ENCODE measurements at regions not wholly inside any gene's neighbourhood (a gene's known extent, or its start where the extent isn't known, plus 50 kb on each side); places are given as distances from the start of the nearest gene placed in this dataset.

GRCh38 chr14:39851202-39851601 lies 419.0 kb upstream of the FBXO33 start:
- DNase-seq = no peak

DNA sequence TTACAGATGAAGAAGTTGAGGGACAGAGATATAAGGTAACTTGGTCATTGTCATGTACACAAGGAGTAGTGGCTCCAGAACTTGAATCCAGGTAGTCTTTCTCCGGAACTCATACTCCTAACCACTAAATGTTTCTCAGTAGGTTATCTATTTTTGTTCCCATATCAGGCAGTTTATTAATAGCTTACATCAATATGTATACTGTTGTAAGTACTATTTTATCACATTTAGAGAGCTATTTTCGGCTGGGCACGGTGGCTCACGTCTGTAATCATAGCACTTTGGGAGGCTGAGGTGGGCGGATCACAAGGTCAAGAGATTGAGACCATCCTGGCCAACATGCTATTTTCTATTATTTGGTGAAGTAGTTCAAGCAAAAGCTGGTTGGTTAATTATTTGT lies 415.6 kb upstream of the FBXO33 start:
- DNase-seq = no peak

GRCh38 chr14:39847194-39847593 lies 415.0 kb upstream of the FBXO33 start:
- DNase-seq = no peak

DNA sequence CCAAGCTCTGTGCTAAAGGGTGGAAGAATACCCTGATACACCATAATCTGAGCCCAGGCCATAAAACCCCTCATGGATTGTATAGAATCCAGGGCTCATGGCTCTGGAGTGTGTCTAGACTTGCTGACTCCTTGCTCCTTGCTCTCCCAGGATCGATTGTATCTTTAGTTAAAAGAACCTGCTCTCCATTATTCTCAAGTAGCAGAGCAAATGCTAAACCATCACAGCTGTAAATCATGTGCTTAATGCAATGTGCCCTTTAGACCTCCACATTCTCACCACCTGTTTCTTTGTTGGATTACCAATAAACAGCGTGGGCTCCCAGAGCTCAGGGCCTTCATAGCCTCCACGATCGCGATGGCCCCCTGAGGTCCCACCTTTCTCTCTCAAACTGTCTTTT lies 411.6 kb upstream of the FBXO33 start:
- DNase-seq = no peak

- DNase-seq = peak; percentile 16
Measured at GRCh38 chr14:39841088-39841487, 408.9 kb upstream of the FBXO33 start.

DNA sequence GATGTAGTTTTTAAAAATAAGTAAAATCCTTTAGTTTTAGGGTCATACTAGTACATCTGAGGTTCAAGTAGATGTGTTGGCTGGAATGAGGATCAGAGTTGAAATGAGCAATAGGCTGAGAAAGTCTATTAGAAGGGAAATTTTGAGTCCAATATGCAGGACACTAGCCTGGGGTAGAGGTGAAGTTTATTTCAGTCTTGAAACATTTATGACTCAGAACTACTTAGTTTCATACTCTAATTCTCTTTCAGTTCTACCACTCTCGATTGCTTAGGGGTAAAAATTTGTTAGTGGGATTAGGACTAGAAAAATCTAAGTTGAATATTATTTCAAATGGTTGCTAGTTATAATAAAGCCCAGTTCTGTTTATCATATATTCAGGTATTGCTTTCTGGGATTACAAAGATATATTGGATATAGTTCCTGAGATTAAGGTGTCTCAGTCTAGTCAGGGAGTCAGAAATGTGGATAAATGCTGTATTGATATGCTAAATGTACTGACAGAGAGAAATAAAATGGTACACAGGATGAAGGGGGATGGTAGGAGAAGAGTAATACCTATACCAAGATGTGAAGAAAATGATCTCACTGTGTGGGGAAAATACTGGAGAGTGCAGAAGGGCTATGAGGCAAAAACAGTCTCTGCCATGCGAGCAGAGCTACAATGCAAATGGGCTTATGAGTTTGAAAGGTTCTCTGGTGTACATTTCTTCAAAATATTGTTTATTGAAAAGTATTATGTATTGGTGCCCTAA lies 395.8 kb upstream of the FBXO33 start:
- DNase-seq = no peak

GRCh38 chr14:39812532-39813320 lies 380.5 kb upstream of the FBXO33 start:
- no peak for DNase-seq

GRCh38 chr14:39807271-39807670 lies 375.0 kb upstream of the FBXO33 start:
- DNase-seq = peak; percentile 1

GRCh38 chr14:39784461-39784860 lies 352.2 kb upstream of the FBXO33 start:
- no peak for DNase-seq

DNA sequence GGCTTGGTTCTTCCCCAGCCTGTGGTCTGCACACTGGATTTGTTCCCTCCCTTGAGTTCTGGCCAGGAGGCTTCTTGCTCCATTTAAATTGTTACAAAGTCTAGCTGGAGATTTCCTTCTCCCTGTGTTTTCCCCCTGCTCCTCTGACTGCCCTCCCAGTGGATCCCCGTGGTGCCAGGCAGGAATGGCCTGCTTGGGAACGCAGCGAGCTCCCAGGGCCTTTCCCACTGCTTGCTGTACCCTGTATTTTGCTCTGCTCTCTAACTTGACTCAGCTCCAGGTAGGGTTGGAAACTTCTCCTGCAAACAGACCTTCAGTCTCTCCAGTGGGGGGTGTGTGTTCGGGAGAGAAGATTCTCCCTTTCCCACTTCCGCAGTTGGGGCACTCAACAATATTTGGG lies 349.2 kb upstream of the FBXO33 start:
- no peak for DNase-seq

DNA sequence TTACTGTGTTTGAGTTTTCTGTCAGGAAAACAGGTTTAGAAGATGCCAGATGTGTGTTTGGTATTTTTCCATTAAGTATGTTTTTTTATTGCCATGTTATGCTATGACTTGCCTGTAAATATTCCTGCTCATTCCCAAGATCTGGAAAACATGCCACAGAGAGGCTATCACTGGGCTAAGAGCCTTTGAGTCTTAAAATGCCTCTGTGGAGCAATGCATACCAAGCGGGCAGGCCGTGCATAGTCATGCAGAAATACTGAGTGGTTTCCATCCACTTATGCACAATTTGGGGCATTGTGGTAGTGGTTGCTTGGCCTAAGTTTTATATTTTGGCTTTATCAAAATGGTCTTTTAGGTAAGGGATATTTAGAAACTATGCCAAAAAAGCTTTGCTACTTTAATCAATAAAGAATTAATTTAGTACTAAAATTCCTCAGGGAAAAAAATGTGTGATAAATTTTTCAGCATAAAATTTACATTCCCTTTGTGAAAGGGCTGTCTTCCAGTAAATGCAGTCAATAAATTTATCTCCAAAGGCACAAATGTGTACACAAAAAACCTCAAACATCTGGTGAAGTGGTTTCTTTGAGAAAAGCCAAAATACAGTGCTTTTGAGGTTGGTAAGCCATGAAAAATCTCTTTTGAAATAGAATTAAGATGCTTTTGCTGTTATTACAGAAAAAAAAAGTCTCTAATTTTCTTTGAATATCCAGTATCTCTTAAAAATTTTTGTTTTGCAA lies 341.3 kb upstream of the FBXO33 start:
- no peak for DNase-seq

DNA sequence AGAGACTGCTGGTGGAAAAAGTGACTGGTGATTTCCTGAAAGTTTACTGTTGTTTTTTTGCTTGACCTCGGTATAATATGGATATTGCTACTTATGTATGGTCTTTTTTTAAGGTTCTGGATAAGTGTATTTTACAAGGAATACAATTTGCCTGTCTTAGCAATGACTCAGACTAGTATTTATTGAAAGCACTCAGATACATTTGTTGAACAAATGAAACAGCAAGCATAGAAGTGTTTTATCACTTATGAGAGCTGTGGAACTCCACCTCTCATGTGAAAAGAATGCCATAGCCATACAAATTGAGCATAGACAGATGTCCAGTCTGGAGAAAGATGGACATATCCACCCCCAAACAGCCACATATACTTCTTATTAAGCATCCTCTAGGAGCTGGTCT lies 340.4 kb upstream of the FBXO33 start:
- no peak for DNase-seq

- no peak for DNase-seq
Measured at GRCh38 chr14:39768589-39768988, 336.4 kb upstream of the FBXO33 start.

DNA sequence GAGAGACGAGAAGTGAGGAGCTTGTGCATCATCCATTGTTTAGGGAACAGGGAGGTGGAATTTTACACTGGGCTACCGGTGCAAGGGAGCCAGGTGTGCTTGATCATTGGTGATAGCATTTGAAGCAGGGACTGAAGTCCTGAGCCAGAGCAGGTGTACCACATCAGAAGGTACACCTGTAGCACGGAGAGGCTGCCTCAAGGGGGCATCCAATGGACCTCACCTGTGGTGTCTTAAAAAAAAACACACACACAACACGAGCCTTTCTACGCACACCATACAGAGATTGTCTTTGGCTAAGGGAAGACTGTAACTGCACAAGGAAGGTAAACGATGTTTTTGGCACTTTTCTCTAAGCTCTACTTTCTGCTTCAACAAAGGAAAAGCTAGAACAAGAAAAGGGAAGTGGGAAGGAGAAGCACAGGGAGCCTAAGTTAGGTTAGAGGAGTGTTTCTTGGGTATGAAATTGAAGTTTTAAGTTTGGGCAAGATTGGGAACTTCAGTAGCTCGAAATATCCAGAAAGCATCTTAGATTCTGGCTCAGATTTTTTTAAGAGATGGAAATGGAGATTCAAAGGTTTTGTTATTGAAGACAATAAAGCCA lies 334.3 kb upstream of the FBXO33 start:
- no peak for DNase-seq

DNA sequence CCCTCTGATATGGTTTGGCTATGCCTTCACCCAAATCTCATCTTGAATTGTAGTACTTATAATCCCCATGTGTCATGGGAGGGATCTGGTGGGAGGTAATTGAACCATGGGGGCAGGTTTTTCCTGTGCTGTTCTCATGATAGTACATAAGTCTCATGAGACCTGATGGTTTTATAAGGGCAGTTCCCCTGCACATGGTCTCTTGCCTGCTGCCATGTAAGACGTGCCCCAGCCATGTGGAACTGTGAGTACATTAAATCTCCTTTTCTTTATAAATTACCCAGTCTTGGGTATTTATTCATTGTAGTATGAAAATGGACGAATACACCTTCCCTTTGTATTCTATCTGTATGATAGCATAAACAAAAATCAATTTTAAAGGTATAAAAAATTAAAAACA lies 333.4 kb upstream of the FBXO33 start:
- no peak for DNase-seq

DNA sequence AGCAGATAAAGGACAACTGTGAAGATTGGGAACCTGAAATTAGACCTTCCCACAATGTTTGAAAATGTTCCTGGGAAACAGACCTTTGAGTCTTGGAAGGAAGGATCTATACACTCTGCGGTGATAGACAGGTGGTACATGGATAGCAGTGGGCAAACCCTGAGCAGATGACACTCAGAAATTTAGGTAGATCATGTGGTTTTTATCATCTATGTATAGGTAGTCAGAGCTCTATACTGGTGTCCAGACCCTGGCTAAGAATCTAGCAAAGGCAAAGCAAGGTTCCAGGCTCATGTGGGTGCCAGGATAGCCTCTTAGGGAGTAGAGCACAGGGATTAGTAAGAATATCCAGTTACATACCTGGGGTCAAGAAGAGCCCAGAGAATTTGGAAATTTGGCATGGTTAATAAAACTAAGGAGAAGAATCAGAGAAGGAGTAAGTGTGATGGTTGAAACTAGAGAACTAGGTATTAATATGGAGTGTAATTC lies 331.2 kb upstream of the FBXO33 start:
- DNase-seq = no peak

DNA sequence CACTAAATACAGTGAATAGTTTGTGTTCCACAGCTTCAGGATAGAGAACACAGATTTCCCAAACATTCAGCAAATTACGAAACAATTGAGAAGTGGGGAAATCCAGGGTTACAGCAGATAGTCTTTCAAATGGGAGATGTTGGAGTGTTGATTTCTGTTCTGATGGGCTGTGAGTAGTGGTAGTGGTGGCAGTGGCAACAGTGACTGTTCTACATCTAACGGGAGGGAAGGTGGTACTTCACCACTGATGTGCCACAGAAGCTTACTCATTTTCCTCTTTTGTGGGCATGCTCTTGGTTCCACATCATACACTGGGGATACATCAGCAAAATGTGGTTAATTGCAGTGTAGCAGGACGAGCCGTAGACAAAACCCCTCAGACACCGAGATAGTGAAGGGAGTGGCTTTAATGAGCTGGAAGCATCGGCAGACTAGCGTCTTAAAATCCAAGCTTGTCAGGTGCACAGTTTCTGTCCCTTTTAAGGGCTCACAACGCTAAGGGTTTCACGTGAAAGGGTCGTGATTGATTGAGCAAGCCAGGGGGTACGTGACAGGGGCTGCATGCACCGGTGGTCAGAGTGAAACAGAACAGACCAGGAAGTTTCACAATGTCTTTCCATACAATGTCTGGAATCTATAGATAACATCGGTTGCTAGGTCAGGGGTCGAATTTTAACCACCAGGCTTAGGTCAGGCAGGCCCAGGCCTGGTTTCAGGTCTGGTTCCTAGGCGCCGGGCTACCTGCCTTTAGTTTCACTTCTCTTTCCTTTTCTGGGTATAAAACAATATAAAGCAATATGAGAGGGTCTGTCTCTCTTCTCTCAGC lies 330.6 kb upstream of the FBXO33 start:
- no peak for DNase-seq

DNA sequence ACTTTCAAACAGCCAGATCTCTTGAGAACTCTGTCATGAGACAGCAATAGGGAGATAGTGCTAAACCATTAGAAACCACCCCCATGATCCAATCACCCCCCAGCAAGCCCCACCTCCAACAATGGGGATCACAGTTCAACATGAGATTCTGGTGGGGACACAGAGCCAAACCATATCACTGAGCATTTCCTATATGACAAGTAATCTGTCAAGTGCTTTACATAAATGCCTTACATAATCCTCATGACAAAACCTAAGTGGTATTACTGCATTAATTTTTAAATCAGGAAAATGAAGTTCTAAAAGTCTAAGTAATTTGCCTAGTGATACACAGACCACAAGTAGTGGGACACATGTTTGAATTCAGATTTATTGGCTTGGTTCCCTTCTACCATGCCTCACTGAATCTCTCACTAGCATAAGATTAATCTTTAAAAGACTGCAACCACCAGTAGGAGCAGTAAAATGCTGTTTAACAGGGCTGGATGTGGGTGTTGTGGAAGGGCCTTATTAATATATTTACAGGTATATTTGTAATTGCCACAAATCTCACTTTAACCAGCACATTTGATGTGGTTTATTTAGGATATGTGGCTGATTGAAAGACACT lies 323.1 kb upstream of the FBXO33 start:
- DNase-seq = no peak

DNA sequence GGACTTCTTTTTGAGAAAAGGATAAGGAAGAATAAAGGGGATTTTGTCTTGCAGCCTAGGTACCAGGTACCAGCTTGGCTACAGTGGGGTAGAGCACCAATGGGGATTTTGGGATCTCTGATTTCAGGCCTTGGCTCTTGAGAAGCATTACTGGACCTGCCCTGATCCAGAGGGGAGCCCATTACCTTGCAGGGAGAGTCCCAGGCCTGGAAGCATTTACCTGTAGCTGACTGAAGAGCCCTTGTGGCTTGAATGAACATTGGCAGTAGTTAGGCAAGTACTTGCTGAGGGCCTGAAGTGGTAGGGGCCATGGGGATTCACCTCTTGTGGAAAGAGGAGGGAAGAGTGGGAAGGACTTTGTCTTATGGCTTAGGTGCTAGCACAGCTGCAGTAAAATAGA lies 308.2 kb upstream of the FBXO33 start:
- DNase-seq = no peak

GRCh38 chr14:39739796-39740195 lies 307.6 kb upstream of the FBXO33 start:
- DNase-seq = no peak

- no peak for DNase-seq
Measured at GRCh38 chr14:39734306-39734705, 302.1 kb upstream of the FBXO33 start.

DNA sequence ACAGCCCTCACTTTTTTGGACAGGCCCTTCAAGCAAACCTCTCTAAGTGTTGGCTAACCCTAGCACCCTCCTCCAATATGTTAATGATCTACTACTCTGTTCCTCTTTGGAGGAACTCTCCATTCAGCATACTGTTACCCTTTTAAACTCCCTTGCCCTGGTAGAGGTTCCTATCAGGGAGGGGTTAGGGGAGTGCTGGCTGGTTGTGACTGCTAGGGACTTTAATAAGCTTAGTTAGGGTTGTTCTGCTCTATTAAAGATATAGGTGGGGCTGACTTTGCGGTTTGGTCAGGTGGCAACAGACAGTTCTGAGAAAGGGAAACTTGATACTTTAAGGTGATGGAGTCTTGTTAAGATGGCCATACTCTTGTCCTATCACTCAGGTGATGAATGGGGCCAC lies 301.5 kb upstream of the FBXO33 start:
- no peak for DNase-seq
